ENCODE measurements at regions not wholly inside any gene's neighbourhood (a gene's known extent, or its start where the extent isn't known, plus 50 kb on each side); places are given as distances from the start of the nearest gene placed in this dataset.

DNA sequence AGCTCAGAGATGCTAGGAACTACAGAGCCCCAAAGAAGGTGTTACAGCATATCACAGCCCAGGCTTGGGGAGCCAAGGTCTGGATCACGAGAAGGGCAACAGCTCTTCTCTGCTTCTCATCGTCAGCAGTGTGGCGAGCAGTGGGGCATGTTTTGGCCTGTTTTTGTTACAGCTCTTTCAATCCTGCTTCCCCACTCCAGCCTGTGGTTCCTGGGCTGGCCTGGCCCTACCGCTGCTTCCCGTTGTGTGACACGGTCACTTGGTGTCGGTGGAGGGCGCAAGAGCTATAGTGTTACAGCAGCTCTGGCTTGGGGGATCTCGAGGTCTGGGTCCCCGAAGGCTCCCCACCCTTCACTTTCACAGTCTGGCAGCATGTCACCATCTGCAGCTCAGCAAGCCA lies 870.2 kb downstream of the CBLN2 start:
- Mint-ChIP-seq H3K4me1 (no peaks in the 10 kb centered on the region), H3K27ac (no peak overlapping the region), H3K36me3 (no peaks in the 10 kb centered on the region), H3K4me3 (no peak overlapping the region), H3K27me3 (ENCODE audit: low read depth in 3 of 3) (no peaks in the 10 kb centered on the region), H3K9me3 (peaks cover 0 to 17% (median 0%) of the 10 kb centered on the region in 7 donors)
- H3K4me3 ChIP-seq (replicated peaks in 1 of 3; ENCODE audit: low read depth in 2 of 3, low read length in 3 of 3), result no peak overlapping the region
- DNase-seq, result no peak
- H4K20me1 ChIP-seq (ENCODE audit: insufficient read depth, low read length), result no peaks in the 10 kb centered on the region
- no peaks in the 10 kb centered on the region for H3K79me2 ChIP-seq (ENCODE audit: insufficient read depth, low read length)
- H3K27me3 ChIP-seq (ENCODE audit: control insufficient read depth in 2 of 2, insufficient read depth in 2 of 2, low read length in 2 of 2), result no peaks in the 10 kb centered on the region
- no peak overlapping the region for H3K9ac ChIP-seq (ENCODE audit: insufficient read depth, low read length, poor library complexity, severe bottlenecking)
- WGBS (ENCODE audit: insufficient coverage), result 89% methylated on average over 9 of the region's 10 CpGs
- H3K4me2 ChIP-seq (replicated peaks; ENCODE audit: extremely low read depth, low read length, poor library complexity, severe bottlenecking), result no peak overlapping the region
- TF ChIP-seq, protein P1, sequence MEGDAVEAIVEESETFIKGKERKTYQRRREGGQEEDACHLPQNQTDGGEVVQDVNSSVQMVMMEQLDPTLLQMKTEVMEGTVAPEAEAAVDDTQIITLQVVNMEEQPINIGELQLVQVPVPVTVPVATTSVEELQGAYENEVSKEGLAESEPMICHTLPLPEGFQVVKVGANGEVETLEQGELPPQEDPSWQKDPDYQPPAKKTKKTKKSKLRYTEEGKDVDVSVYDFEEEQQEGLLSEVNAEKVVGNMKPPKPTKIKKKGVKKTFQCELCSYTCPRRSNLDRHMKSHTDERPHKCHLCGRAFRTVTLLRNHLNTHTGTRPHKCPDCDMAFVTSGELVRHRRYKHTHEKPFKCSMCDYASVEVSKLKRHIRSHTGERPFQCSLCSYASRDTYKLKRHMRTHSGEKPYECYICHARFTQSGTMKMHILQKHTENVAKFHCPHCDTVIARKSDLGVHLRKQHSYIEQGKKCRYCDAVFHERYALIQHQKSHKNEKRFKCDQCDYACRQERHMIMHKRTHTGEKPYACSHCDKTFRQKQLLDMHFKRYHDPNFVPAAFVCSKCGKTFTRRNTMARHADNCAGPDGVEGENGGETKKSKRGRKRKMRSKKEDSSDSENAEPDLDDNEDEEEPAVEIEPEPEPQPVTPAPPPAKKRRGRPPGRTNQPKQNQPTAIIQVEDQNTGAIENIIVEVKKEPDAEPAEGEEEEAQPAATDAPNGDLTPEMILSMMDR (IDR thresholded peaks at IDR 0.05), result no peak
- no peak overlapping the region for H2AFZ ChIP-seq (ENCODE audit: insufficient read depth, low read depth, low read length, poor library complexity, severe bottlenecking)
- no peaks in the 10 kb centered on the region for H3K4me1 ChIP-seq (ENCODE audit: control insufficient read depth in 1 of 2, insufficient read depth in 2 of 2, low read length in 2 of 2)
- no peaks in the 10 kb centered on the region for H3K36me3 ChIP-seq (replicated peaks in 1 of 2; ENCODE audit: control insufficient read depth in 1 of 2, insufficient read depth in 2 of 2, low read length in 2 of 2)
- intact Hi-C loops (cut with micrococcal nuclease), result no loop called here
- no peak overlapping the region for H3K27ac ChIP-seq (ENCODE audit: low read depth in 1 of 2, low read length in 2 of 2)
- peaks cover 0 to 16% of the 10 kb centered on the region in 2 donors for H3K9me3 ChIP-seq (replicated peaks in 1 of 2; ENCODE audit: control insufficient read depth in 1 of 2, insufficient read depth in 1 of 2, low read length in 2 of 2)

DNA sequence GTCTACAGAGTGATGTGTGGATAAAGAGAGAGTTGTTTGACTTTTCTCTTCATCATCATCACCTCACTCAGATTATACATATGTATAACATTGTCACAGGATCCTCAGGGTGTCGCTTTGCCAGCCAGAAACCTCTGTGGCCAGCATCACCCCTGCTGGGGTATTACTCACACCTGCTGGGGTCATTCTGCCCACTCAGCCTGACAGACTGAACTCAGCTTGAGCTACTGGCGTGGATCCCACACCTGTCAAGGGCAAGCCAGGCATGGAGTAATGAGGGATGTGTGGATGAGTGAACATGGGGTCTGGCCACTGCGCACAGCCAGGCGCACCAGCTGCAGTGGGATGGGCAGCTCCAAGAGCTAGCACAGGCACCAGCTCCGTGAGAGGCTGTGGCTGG lies 870.6 kb downstream of the CBLN2 start:
- Mint-ChIP-seq H3K4me1 (no peaks in the 10 kb centered on the region), H3K9me3 (peaks cover 0 to 17% (median 0%) of the 10 kb centered on the region in 7 donors), H3K4me3 (no peak overlapping the region), H3K36me3 (no peaks in the 10 kb centered on the region), H3K27ac (no peak overlapping the region), H3K27me3 (ENCODE audit: low read depth in 3 of 3) (no peaks in the 10 kb centered on the region)
- Histone ChIP-seq H4K20me1 (ENCODE audit: insufficient read depth, low read length) (no peaks in the 10 kb centered on the region), H3K4me1 (ENCODE audit: control insufficient read depth in 1 of 2, insufficient read depth in 2 of 2, low read length in 2 of 2) (no peaks in the 10 kb centered on the region), H3K36me3 (replicated peaks in 1 of 2; ENCODE audit: control insufficient read depth in 1 of 2, insufficient read depth in 2 of 2, low read length in 2 of 2) (no peaks in the 10 kb centered on the region), H3K4me2 (replicated peaks; ENCODE audit: extremely low read depth, low read length, poor library complexity, severe bottlenecking) (no peak overlapping the region), H3K27me3 (ENCODE audit: control insufficient read depth in 2 of 2, insufficient read depth in 2 of 2, low read length in 2 of 2) (no peaks in the 10 kb centered on the region), H3K9ac (ENCODE audit: insufficient read depth, low read length, poor library complexity, severe bottlenecking) (no peak overlapping the region), H3K27ac (ENCODE audit: low read depth in 1 of 2, low read length in 2 of 2) (no peak overlapping the region), H3K9me3 (replicated peaks in 1 of 2; ENCODE audit: control insufficient read depth in 1 of 2, insufficient read depth in 1 of 2, low read length in 2 of 2) (peaks cover 0 to 16% of the 10 kb centered on the region in 2 donors), H3K4me3 (replicated peaks in 1 of 3; ENCODE audit: low read depth in 2 of 3, low read length in 3 of 3) (no peak overlapping the region), H2AFZ (ENCODE audit: insufficient read depth, low read depth, low read length, poor library complexity, severe bottlenecking) (no peak overlapping the region), H3K79me2 (ENCODE audit: insufficient read depth, low read length) (no peaks in the 10 kb centered on the region)
- TF ChIP-seq, protein P1 (IDR thresholded peaks at IDR 0.05), result no peak
- no peak for DNase-seq
- 80% methylated on average over 5 of the region's 5 CpGs for WGBS (ENCODE audit: insufficient coverage)
- intact Hi-C loops (cut with micrococcal nuclease), result no loop called here

Measured in CD14-positive monocyte (primary cell).